ENCODE measurements at regions not wholly inside any gene's neighbourhood (a gene's known extent, or its start where the extent isn't known, plus 50 kb on each side); places are given as distances from the start of the nearest gene placed in this dataset.

- no peak for TF ChIP-seq EZH2 (IDR thresholded peaks at IDR 0.05; ENCODE audit: borderline replicate concordance, low read length)
- TF ChIP-seq, protein P1, sequence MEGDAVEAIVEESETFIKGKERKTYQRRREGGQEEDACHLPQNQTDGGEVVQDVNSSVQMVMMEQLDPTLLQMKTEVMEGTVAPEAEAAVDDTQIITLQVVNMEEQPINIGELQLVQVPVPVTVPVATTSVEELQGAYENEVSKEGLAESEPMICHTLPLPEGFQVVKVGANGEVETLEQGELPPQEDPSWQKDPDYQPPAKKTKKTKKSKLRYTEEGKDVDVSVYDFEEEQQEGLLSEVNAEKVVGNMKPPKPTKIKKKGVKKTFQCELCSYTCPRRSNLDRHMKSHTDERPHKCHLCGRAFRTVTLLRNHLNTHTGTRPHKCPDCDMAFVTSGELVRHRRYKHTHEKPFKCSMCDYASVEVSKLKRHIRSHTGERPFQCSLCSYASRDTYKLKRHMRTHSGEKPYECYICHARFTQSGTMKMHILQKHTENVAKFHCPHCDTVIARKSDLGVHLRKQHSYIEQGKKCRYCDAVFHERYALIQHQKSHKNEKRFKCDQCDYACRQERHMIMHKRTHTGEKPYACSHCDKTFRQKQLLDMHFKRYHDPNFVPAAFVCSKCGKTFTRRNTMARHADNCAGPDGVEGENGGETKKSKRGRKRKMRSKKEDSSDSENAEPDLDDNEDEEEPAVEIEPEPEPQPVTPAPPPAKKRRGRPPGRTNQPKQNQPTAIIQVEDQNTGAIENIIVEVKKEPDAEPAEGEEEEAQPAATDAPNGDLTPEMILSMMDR (IDR thresholded peaks at IDR 0.05; ENCODE audit: low read length) = no peak
Measured at GRCh38 chr5:103842936-103843335, 280.3 kb upstream of the NUDT12 start.
